Glutamatergic neuron (in vitro differentiated cells): ENCODE measurements at regions not wholly inside any gene's neighbourhood (a gene's known extent, or its start where the extent isn't known, plus 50 kb on each side); places are given as distances from the start of the nearest gene placed in this dataset.

Experiments
- DNase-seq: peaks from one replicate; pipeline ENCODE4 v3.0.0; 2022
- H3K27ac Mint-ChIP-seq: one replicate; pipeline ENCODE4 v1.8.0; 2020; ENCODE audit warnings: mild to moderate bottlenecking, mixed read lengths, inconsistent platforms; ENCODE audit not compliant: unreplicated experiment
- H3K27me3 Mint-ChIP-seq: one replicate; pipeline ENCODE4 v1.8.0; 2020; ENCODE audit warnings: mild to moderate bottlenecking, moderate library complexity, mixed read lengths, inconsistent platforms; ENCODE audit not compliant: unreplicated experiment
- H3K36me3 Mint-ChIP-seq: one replicate; pipeline ENCODE4 v1.8.0; 2020; ENCODE audit warnings: mild to moderate bottlenecking, mixed read lengths, inconsistent platforms; ENCODE audit not compliant: unreplicated experiment
- H3K4me1 Mint-ChIP-seq: one replicate; pipeline ENCODE4 v1.8.0; 2020; ENCODE audit warnings: mild to moderate bottlenecking, low read depth, mixed read lengths, inconsistent platforms; ENCODE audit not compliant: unreplicated experiment
- H3K4me3 Mint-ChIP-seq: one replicate; pipeline ENCODE4 v1.8.0; 2020; ENCODE audit warnings: mild to moderate bottlenecking, mixed read lengths, inconsistent platforms; ENCODE audit not compliant: unreplicated experiment
- H3K9me3 Mint-ChIP-seq: one replicate; pipeline ENCODE4 v1.8.0; 2020; ENCODE audit warnings: mild to moderate bottlenecking, moderate library complexity, mixed read lengths, inconsistent platforms; ENCODE audit not compliant: unreplicated experiment
- TF ChIP-seq, protein P1 (sequence below): fragments of 200-600 bp; sonication (generic); IDR thresholded peaks from one replicate; pipeline ENCODE4 v1.5.0; 2021; ENCODE audit not compliant: partially characterized antibody, unreplicated experiment

DNA sequence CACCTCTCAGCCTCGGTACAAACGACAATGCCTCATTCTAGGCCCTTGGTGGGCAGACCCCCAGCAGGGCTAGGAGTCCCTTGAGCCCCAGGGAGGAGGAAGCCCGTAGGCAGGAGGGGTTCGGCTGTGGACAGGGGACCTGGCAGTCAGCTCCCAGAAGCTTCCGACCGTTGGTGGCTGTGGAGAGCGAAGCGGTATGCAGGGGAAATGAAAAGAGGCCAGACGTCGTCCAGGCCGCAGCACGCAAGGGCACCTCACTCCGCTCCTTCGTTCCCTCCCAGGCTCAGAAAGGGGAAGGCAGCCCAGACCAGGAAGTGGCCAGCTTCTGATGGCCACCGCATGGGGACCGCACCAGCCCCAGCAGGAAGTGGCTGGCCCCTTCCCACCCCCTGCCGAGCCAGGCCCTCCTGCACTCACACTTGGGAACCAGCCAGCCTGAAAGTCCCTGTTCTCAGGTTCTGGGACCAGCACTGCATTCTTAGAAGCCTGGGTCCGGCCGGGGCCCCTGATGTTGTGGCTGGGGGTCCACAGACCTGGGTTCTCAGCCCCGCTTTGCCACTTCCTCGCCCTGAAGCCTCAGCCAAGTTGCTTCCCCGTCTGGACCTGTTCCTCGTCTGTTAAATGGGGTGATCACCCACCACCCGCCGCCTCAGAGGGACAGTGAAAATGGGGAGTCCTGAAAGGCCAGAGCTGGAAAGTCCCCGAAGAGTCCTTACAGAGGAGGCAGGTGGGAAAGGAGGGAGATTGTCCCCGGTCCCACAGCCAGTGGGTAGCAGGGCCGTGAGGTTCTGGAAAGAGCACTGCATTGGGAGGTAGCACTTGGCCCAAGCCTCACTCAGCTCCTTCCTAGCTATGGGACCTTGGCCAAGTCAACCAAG lies 104.0 kb upstream of the RUNX3 start:
- Mint-ChIP-seq H3K4me3 (no peak overlapping the region), H3K9me3 (peaks cover 3% of the 10 kb centered on the region), H3K27me3 (peaks cover 2% of the 10 kb centered on the region), H3K36me3 (no peaks in the 10 kb centered on the region), H3K27ac (no peak overlapping the region), H3K4me1 (no peaks in the 10 kb centered on the region)
- DNase-seq = no peak
- TF ChIP-seq, protein P1, sequence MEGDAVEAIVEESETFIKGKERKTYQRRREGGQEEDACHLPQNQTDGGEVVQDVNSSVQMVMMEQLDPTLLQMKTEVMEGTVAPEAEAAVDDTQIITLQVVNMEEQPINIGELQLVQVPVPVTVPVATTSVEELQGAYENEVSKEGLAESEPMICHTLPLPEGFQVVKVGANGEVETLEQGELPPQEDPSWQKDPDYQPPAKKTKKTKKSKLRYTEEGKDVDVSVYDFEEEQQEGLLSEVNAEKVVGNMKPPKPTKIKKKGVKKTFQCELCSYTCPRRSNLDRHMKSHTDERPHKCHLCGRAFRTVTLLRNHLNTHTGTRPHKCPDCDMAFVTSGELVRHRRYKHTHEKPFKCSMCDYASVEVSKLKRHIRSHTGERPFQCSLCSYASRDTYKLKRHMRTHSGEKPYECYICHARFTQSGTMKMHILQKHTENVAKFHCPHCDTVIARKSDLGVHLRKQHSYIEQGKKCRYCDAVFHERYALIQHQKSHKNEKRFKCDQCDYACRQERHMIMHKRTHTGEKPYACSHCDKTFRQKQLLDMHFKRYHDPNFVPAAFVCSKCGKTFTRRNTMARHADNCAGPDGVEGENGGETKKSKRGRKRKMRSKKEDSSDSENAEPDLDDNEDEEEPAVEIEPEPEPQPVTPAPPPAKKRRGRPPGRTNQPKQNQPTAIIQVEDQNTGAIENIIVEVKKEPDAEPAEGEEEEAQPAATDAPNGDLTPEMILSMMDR = no peak

DNA sequence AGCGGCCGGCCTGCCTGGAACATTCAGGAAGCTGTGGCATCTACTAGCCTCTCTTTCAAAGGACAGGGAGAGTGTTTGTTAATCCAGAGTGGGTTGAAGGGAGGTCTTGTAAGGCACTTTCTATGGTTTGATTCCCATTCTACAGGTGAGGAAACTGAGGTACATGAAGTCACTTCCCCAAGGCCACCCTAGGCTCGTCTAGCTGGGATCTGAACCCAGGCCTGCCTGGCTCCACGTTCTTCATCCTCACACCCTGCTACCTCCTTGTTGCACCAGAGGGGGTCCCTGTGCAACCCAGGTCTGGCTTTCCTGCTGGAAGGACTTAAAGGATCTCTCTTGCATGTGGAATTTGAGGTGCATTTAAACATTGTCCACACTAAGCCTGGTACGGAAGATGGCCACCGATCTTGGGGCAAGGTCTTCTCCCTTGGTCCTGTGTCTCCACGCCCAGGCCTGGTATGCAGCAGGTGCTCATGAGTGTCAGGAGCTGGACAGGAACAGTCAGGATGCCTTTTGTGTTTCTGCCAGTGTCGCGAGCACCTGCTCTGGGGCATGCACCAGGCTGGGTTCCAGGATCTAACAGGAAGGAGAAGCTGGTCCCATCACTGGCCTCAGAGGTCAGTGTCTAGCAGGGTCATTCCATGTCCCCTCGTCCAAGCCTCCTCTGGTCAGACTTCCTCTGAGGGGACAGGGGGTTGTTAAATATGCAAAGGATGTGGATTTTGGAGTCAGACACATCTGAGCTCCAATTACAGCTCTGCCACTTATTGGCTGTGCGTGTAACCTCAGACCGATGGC lies 103.2 kb upstream of the RUNX3 start:
- no peak for DNase-seq
- Mint-ChIP-seq H3K27me3 (peaks cover 2% of the 10 kb centered on the region), H3K36me3 (no peaks in the 10 kb centered on the region), H3K27ac (no peak overlapping the region), H3K9me3 (peaks cover 1% of the 10 kb centered on the region), H3K4me1 (no peaks in the 10 kb centered on the region), H3K4me3 (no peak overlapping the region)
- TF ChIP-seq, protein P1 = no peak

DNA sequence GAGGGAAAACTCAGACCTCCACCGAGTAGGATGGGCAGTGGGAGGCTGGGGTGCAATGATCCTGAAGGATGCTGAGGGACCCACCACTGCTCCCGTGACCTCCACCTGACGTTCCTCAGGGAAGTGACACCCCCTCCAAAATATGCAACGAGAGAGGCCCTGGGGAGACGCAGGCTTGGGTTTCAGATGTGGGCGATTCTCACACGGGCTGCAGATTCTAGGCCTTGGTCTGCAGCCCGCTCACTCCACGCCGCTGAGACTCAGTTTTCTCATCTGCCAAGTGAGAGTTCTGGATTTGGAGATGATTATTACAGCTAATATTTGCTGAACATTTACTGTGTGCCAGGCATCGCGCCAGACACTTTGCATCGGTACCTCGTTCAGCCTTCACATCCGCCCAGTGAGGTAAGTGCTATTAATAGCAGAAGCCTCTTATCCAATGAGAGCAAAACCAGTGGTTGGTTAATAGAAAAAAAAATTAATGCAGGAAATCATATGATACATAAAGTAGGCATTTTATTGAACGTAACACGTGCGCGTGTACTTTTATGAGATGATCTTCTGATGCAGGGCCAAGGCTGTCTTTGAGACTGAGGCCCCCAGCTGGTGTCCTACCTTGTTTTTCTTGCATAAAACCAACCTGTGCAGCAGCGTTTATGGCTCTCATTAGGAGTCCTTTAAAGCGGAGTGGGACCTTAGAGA lies 102.0 kb upstream of the RUNX3 start:
- Mint-ChIP-seq H3K36me3 (no peaks in the 10 kb centered on the region), H3K27ac (no peak overlapping the region), H3K9me3 (peaks cover under 1% of the 10 kb centered on the region), H3K4me3 (no peak overlapping the region), H3K27me3 (peaks cover 2% of the 10 kb centered on the region), H3K4me1 (peaks cover 2% of the 10 kb centered on the region)
- no peak for DNase-seq
- TF ChIP-seq, protein P1 = no peak

DNA sequence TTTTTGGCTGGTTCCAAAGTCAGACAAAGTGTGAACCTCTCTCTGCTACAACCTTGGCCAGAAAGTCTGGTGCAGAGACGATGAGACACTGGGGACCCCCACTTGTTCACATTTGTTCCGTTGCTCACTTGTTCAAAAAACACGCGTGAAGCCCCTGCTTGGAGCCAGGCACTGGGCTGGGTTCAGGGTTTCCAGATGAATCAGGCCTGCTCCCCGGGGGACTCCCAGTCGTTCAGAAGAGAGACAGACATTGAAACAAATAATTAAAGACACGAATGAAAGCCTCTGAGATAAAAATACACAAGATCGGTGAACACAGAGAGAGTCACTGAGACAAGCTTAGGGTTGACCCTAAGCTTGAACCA lies 101.5 kb upstream of the RUNX3 start:
- Mint-ChIP-seq H3K27ac (no peak overlapping the region), H3K4me3 (no peak overlapping the region), H3K9me3 (no peaks in the 10 kb centered on the region), H3K4me1 (peaks cover 2% of the 10 kb centered on the region), H3K27me3 (peaks cover 2% of the 10 kb centered on the region), H3K36me3 (no peaks in the 10 kb centered on the region)
- TF ChIP-seq, protein P1 = no peak
- DNase-seq = no peak
